Activated B cell treated with CpG ODN at 0.5 μM for 24 hours (primary cell): ENCODE measurements at regions not wholly inside any gene's neighbourhood (a gene's known extent, or its start where the extent isn't known, plus 50 kb on each side); places are given as distances from the start of the nearest gene placed in this dataset.
"Not testable (repeated sequence)": the region's sequence is repeated elsewhere in the genome, so short reads cannot be mapped to it uniquely, and the experiment has no call there.

Source experiments
- ATAC-seq: fragments of 200-7000 bp; cut with Tn5 transposase; one replicate; pipeline ENCODE4 v1.10.0; 2021; ENCODE audit warnings: low read depth, mild to moderate bottlenecking, moderate library complexity
- CTCF ChIA-PET: fragments of 350-600 bp; sonication (Branson Sonifier 250); formaldehyde crosslinking; loops from one replicate; lab custom pipeline; 2021; ENCODE audit warnings: antibody characterized with exemption; lab: Charles Lee
- POLR2A ChIA-PET: fragments of 350-600 bp; sonication (Branson Sonifier 250); formaldehyde crosslinking; loops from one replicate; lab custom pipeline; 2021; ENCODE audit warnings: antibody characterized with exemption; lab: Charles Lee
- DNase-seq: peaks from one replicate; pipeline ENCODE4 v3.0.0; 2022
- H3K27ac Mint-ChIP-seq: one replicate; pipeline ENCODE4 v1.8.0; 2020; ENCODE audit warnings: mixed read lengths
- H3K27me3 Mint-ChIP-seq: one replicate; pipeline ENCODE4 v1.8.0; 2021; ENCODE audit warnings: mixed read lengths
- H3K36me3 Mint-ChIP-seq: one replicate; pipeline ENCODE4 v1.8.0; 2021; ENCODE audit warnings: low read depth, mixed read lengths
- H3K4me1 Mint-ChIP-seq: one replicate; pipeline ENCODE4 v1.8.0; 2021; ENCODE audit warnings: mixed read lengths
- H3K4me3 Mint-ChIP-seq: one replicate; pipeline ENCODE4 v1.8.0; 2020; ENCODE audit warnings: mild to moderate bottlenecking, mixed read lengths
- H3K9me3 Mint-ChIP-seq: one replicate; pipeline ENCODE4 v1.8.0; 2020; ENCODE audit warnings: mixed read lengths
- CTCF ChIP-seq: fragments of 200-600 bp; IDR thresholded peaks from one replicate; pipeline ENCODE4 v1.8.0; 2022; ENCODE audit warnings: antibody characterized with exemption, mild to moderate bottlenecking
- intact Hi-C: fragments of 100-400 bp; cut with micrococcal nuclease; formaldehyde crosslinking; loops from one replicate; pipeline ENCODE4 v1.15.1; 2024

- CTCF ChIA-PET = no interaction called here
- intact Hi-C loops = no loop called here
- TF ChIP-seq CTCF = no peak
- Mint-ChIP-seq H3K27ac (no peak overlapping the region), H3K36me3 (no peaks in the 10 kb centered on the region), H3K4me1 (no peaks in the 10 kb centered on the region), H3K9me3 (no peaks in the 10 kb centered on the region), H3K4me3 (no peak overlapping the region), H3K27me3 (peaks cover 5% of the 10 kb centered on the region)
- DNase-seq (no peak), ATAC-seq (no peak)
- POLR2A ChIA-PET = no interaction called here
Measured at GRCh38 chr17:59493867-59494266, 71.5 kb upstream of the DHX40 start.

GRCh38 chr17:59494757-59495368 lies 70.5 kb upstream of the DHX40 start:
- Mint-ChIP-seq H3K27ac (no peak overlapping the region), H3K4me3 (no peak overlapping the region), H3K9me3 (no peaks in the 10 kb centered on the region), H3K36me3 (no peaks in the 10 kb centered on the region), H3K4me1 (no peaks in the 10 kb centered on the region), H3K27me3 (peaks cover 5% of the 10 kb centered on the region)
- DNase-seq (no peak), ATAC-seq (no peak)
- intact Hi-C loops = no loop called here
- POLR2A ChIA-PET = interaction anchor here (0.6 kb wide), 1 partner anchor 8 kb away, joined by 4 read pairs; no protein-coding TSS in a partner anchor
- CTCF ChIA-PET = no interaction called here
- TF ChIP-seq CTCF = no peak

GRCh38 chr17:59496178-59496577 lies 69.2 kb upstream of the DHX40 start:
- ATAC-seq = no peak
- POLR2A ChIA-PET = interaction anchor here (0.5 kb wide), 1 partner anchor 287 kb away, joined by 4 read pairs; the partner anchor contains the start of gene SMG8

GRCh38 chr17:59498530-59499307 lies 66.7 kb upstream of the DHX40 start:
- Mint-ChIP-seq H3K9me3 (no peaks in the 10 kb centered on the region), H3K27ac (no peak overlapping the region), H3K36me3 (no peaks in the 10 kb centered on the region), H3K4me3 (no peak overlapping the region), H3K27me3 (peaks cover 3% of the 10 kb centered on the region), H3K4me1 (no peaks in the 10 kb centered on the region)
- no peak for TF ChIP-seq CTCF
- ATAC-seq (no peak), DNase-seq (no peak)
- CTCF ChIA-PET = no interaction called here
- POLR2A ChIA-PET = no interaction called here
- intact Hi-C loops = no loop called here

More at GRCh38 chr17:59496178-59496577, 69.2 kb upstream of the DHX40 start:
- DNase-seq = no peak
- Mint-ChIP-seq H3K4me3 (no peak overlapping the region), H3K36me3 (no peaks in the 10 kb centered on the region), H3K27me3 (peaks cover 5% of the 10 kb centered on the region), H3K9me3 (no peaks in the 10 kb centered on the region), H3K4me1 (no peaks in the 10 kb centered on the region), H3K27ac (no peak overlapping the region)
- CTCF ChIA-PET = no interaction called here
- no peak for TF ChIP-seq CTCF
- intact Hi-C loops = no loop called here

GRCh38 chr17:59500086-59500655 lies 65.2 kb upstream of the DHX40 start:
- CTCF ChIA-PET, POLR2A ChIA-PET, intact Hi-C loops, DNase-seq, H3K27me3 Mint-ChIP-seq, H3K4me3 Mint-ChIP-seq, ATAC-seq, H3K4me1 Mint-ChIP-seq, H3K9me3 Mint-ChIP-seq, H3K36me3 Mint-ChIP-seq, H3K27ac Mint-ChIP-seq: not testable (repeated sequence)
